Activated CD4-positive, alpha-beta T cell treated with anti-CD3 and anti-CD28 coated beads, Interleukin-2, amount 10 ng/mL, durations not matched to agents 7 days and 5 days (primary cell): ENCODE measurements at regions not wholly inside any gene's neighbourhood (a gene's known extent, or its start where the extent isn't known, plus 50 kb on each side); places are given as distances from the start of the nearest gene placed in this dataset.

Experiments used
- CTCF ChIA-PET: fragments of 350-600 bp; sonication (Branson Sonifier 250); formaldehyde crosslinking; loops from one replicate; lab custom pipeline; 2021; ENCODE audit warnings: antibody characterized with exemption; lab: Charles Lee
- POLR2A ChIA-PET: fragments of 350-600 bp; sonication (Branson Sonifier 250); formaldehyde crosslinking; loops from one replicate; lab custom pipeline; 2021; ENCODE audit warnings: antibody characterized with exemption; lab: Charles Lee
- DNase-seq: peaks from one replicate; pipeline ENCODE4 v3.0.0-alpha.2; 2020
- H3K27ac Mint-ChIP-seq: one replicate; pipeline ENCODE4 v1.8.0; 2021; ENCODE audit warnings: mild to moderate bottlenecking, moderate library complexity, mixed read lengths
- H3K27me3 Mint-ChIP-seq: one replicate; pipeline ENCODE4 v1.8.0; 2021; ENCODE audit warnings: mixed read lengths
- H3K36me3 Mint-ChIP-seq: one replicate; pipeline ENCODE4 v1.8.0; 2021; ENCODE audit warnings: low read depth, mixed read lengths
- H3K4me1 Mint-ChIP-seq: one replicate; pipeline ENCODE4 v1.8.0; 2021; ENCODE audit warnings: mixed read lengths
- H3K4me3 Mint-ChIP-seq: one replicate; pipeline ENCODE4 v1.8.0; 2021; ENCODE audit warnings: mild to moderate bottlenecking, moderate library complexity, mixed read lengths
- H3K9me3 Mint-ChIP-seq: one replicate; pipeline ENCODE4 v1.8.0; 2021; ENCODE audit warnings: mixed read lengths

DNA sequence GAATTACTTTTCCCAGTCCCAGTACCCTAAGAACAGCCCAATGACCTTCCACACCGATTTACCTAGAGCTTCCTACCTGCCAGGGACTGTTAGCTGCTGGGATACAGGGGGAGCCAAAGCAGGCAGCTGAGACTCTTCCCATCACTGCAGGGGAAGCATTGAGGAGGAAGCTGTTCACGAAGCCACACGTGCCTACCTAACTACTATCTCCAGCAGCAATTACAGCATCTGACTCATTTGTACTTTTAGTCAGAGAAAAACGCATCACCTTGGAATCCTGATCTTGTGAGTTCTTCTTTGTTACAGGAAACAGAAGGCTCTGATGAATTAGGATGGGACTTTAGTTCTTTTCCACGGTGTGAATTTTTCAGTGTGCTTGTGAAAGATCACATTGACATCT, 113.7 kb upstream of the DHX40 start:
- Mint-ChIP-seq H3K36me3 (no peaks in the 10 kb centered on the region), H3K27me3 (peaks cover 3% of the 10 kb centered on the region), H3K9me3 (no peaks in the 10 kb centered on the region), H3K27ac (no peak overlapping the region), H3K4me3 (no peak overlapping the region), H3K4me1 (no peaks in the 10 kb centered on the region)
- ChIA-PET POLR2A (no interaction called here), CTCF (interaction anchor here (0.5 to 0.7 kb wide), 3 partner anchors 118 to 145 kb away, joined by 3 to 5 read pairs (median 4); no protein-coding TSS in a partner anchor)
- DNase-seq: no peak

DNA sequence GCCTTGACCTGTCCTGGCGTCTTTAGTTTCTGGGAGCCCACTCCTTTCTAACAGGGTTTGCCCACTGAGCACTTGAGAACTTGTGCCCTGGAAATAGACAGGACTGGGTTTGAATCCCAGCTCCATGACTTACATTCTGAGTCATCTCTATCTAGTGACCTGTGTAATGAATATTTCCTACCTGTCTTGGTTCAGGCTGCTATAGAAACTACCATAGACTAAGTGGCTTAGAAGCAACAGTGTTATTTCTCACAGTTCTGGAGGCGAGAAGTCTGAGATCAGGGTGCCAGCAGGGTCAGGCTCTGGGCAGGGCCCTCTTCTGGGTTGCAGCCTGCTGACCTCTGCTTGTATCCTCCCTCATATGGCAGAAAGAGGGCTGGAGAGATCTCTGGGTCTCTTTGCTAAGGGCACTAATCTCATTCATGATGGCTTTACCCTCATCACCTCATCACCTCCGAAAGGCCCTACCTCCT, 110.7 kb upstream of the DHX40 start:
- ChIA-PET CTCF (interaction anchor here (0.6 to 1.5 kb wide), 2 partner anchors 11 to 94 kb away, joined by 3 read pairs; no protein-coding TSS in a partner anchor), POLR2A (no interaction called here)
- Mint-ChIP-seq H3K27me3 (peaks cover 3% of the 10 kb centered on the region), H3K27ac (no peak overlapping the region), H3K4me1 (no peaks in the 10 kb centered on the region), H3K9me3 (no peaks in the 10 kb centered on the region), H3K4me3 (no peak overlapping the region), H3K36me3 (no peaks in the 10 kb centered on the region)
- DNase-seq: no peak

DNA sequence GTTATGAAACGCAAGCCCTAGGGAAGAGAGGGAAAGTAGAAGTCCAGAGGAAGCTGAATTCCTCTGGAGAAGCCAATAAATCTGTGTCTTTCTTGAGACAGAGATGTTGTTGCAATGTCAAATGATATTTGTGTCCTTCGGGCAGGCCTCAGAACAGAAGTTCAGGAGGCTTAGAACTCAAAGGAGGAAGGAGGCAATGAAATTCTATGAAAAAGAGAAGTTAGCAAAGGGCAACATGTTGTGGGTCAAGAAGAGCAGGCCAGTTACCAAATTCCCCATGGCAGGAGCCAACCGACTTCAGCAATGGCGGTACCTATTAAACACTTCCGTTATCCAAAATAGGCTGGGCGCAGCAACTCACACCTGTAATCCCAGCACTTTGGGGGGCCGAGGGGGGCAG, 109.0 kb upstream of the DHX40 start:
- POLR2A ChIA-PET: no interaction called here
- no peaks in the 10 kb centered on the region for H3K36me3 Mint-ChIP-seq
- no peaks in the 10 kb centered on the region for H3K9me3 Mint-ChIP-seq
- no peak overlapping the region for H3K27ac Mint-ChIP-seq
- H3K4me3 Mint-ChIP-seq: no peak overlapping the region
- CTCF ChIA-PET: interaction anchor here (0.9 kb wide), 1 partner anchor 15 kb away, joined by 3 read pairs; no protein-coding TSS in a partner anchor
- H3K27me3 Mint-ChIP-seq: peaks cover 3% of the 10 kb centered on the region
- H3K4me1 Mint-ChIP-seq: no peaks in the 10 kb centered on the region
- DNase-seq: no peak

DNA sequence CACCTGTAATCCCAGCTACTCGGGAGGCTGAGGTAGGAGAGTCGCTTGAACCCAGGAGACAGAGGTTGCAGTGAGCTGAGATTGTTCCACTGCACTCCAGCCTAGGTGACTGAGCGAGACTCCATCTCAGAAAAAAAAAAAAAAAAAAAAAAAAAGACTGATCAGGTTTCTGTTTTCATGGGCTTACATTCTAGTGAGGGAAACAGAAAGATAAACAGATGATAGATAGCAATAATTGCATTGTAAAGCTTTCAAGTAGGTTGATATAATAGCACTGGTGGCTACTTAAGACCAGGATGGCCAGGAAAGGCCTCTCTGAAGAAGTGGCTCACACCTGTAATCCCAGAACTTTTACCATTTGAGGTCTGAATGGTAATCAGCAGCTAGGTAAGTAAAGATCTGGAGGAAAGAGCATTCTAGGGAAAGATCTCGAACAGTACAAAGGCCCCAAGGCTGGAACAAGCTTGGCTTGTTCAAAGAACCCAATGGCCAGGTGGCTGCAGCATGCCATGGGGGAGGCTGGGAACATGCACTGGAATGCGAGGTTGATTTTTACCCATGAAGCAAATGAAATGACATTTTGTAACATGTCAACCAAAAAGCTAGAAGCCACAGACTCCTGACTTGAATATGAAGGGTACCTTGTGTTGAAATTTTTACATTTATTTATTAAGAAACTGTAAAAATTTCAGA, 108.3 kb upstream of the DHX40 start:
- ChIA-PET POLR2A (no interaction called here), CTCF (interaction anchor here (1.3 kb wide), 1 partner anchor 120 kb away, joined by 3 read pairs; no protein-coding TSS in a partner anchor)
- H3K27ac Mint-ChIP-seq: no peak overlapping the region
- no peaks in the 10 kb centered on the region for H3K4me1 Mint-ChIP-seq
- H3K27me3 Mint-ChIP-seq: peaks cover 3% of the 10 kb centered on the region
- H3K4me3 Mint-ChIP-seq: no peak overlapping the region
- no peaks in the 10 kb centered on the region for H3K9me3 Mint-ChIP-seq
- H3K36me3 Mint-ChIP-seq: no peaks in the 10 kb centered on the region
- no peak for DNase-seq

DNA sequence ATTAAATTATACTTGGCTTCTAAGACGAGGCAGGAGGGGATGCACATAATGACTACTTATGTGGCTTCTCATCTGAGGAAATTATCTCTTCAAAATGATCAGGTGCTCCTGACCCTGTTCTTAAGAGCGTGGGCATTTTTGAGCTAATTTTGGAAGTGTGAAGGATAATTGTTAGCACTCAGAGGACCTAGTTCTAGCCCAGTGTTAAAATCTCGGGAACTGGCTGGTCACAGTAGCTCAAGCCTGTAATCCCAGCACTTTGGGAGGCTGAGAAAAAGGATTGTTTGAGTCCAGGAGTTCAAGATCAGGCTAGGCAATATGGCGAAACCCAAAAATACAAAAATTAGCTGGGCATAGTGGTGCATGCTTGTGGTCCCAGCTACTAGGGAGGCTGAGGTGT, 103.0 kb upstream of the DHX40 start:
- H3K27me3 Mint-ChIP-seq: peaks cover 3% of the 10 kb centered on the region
- no peaks in the 10 kb centered on the region for H3K4me1 Mint-ChIP-seq
- POLR2A ChIA-PET: interaction anchor here (0.7 kb wide), 1 partner anchor 1188 kb away, joined by 7 read pairs; no protein-coding TSS in a partner anchor
- no peaks in the 10 kb centered on the region for H3K36me3 Mint-ChIP-seq
- no peak for DNase-seq
- no peaks in the 10 kb centered on the region for H3K9me3 Mint-ChIP-seq
- no peak overlapping the region for H3K4me3 Mint-ChIP-seq
- CTCF ChIA-PET: interaction anchor here (0.9 kb wide), 1 partner anchor 200 kb away, joined by 3 read pairs; no protein-coding TSS in a partner anchor
- H3K27ac Mint-ChIP-seq: no peak overlapping the region

DNA sequence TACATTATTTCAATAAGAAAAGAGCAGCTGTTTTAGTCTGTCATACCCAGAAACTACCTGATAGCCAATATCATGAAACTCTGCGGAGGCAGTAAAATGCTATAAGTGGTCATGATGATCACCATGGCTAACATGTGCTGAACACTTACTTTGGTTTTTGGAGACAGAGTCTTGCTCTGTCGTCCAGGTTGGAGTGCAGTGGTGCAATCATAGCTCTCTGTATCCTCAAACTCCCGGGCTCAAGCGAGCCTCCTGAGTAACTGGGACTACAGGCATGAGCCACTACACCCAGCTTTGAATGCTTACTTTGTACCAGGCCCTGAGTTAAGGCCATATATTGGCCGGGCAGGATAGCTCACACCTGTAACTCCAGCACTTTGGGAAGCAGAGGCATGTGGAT, 101.2 kb upstream of the DHX40 start:
- POLR2A ChIA-PET: no interaction called here
- Mint-ChIP-seq H3K27ac (no peak overlapping the region), H3K36me3 (no peaks in the 10 kb centered on the region), H3K27me3 (peaks cover 3% of the 10 kb centered on the region), H3K9me3 (no peaks in the 10 kb centered on the region), H3K4me1 (peaks cover 18% of the 10 kb centered on the region), H3K4me3 (no peak overlapping the region)
- no peak for DNase-seq
- CTCF ChIA-PET: interaction anchor here (0.8 kb wide), 1 partner anchor 25 kb away, joined by 4 read pairs; no protein-coding TSS in a partner anchor

DNA sequence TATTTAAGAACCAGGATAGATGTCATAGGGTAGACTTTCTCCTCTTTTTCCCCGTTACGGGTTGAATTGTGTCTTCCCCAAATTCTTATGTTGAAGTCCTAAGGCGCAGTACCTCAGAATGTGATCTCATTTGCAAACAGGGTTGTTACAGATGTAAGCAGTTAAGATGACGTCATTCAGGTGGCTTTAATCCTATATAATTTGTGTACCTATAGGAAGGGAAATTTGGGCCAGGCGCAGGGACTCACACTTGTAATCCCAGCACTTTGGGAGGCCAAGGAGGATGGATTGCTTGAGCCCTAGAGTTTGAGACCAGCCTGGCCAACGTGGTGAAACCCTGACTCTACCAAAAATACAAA, 99.5 kb upstream of the DHX40 start:
- POLR2A ChIA-PET: no interaction called here
- CTCF ChIA-PET: interaction anchor here (0.6 kb wide), 1 partner anchor 461 kb away, joined by 3 read pairs; no protein-coding TSS in a partner anchor

DNA sequence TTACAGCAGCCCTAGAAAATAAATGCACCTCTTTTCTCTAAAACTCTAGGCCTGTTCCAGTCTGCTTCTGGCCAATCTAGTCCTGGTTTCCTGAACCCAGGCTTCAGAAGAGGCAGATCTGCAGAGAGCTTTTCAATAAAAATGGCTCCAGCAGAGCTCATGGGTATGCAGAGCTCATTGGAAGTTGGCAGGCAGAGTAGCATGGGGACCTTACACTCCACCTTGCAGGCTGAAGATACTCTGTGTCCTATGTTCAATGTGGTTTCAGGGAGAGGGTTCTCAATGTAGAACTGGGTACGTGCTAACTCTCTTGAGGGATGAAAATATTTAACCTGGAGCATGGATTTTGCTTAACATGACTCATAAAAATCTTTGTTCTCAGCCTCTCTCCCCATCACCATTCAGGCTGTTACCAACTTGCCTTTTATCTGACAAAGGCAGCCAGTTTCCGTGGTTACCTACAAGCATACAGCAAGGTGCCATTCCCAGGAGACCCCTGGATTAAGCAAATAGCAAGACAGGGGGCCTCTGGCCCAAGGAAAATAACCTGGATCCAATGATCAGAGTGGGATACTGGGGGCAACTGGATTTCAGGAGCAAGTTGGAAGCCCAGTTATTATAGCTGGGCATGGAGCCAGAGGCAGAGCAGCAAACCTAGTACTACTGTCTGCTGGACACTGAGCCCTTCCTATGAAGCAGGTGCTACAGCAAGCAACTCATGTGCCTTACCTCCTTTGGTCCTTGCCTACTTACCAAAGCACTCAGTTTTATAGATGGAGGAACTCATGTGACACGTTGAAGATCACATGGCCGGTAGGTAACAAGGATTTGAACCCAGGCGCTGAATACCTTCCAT, 98.2 kb upstream of the DHX40 start:
- CTCF ChIA-PET: no interaction called here
- Mint-ChIP-seq H3K36me3 (no peaks in the 10 kb centered on the region), H3K4me1 (peaks cover 30% of the 10 kb centered on the region), H3K27ac (no peak overlapping the region), H3K4me3 (no peak overlapping the region), H3K9me3 (no peaks in the 10 kb centered on the region), H3K27me3 (no peaks in the 10 kb centered on the region)
- no peak for DNase-seq
- POLR2A ChIA-PET: no interaction called here

More for the DNA sequence above, 99.5 kb upstream of the DHX40 start:
- Mint-ChIP-seq H3K36me3 (no peaks in the 10 kb centered on the region), H3K9me3 (no peaks in the 10 kb centered on the region), H3K4me1 (peaks cover 26% of the 10 kb centered on the region), H3K4me3 (no peak overlapping the region), H3K27me3 (no peaks in the 10 kb centered on the region), H3K27ac (no peak overlapping the region)
- DNase-seq: no peak

DNA sequence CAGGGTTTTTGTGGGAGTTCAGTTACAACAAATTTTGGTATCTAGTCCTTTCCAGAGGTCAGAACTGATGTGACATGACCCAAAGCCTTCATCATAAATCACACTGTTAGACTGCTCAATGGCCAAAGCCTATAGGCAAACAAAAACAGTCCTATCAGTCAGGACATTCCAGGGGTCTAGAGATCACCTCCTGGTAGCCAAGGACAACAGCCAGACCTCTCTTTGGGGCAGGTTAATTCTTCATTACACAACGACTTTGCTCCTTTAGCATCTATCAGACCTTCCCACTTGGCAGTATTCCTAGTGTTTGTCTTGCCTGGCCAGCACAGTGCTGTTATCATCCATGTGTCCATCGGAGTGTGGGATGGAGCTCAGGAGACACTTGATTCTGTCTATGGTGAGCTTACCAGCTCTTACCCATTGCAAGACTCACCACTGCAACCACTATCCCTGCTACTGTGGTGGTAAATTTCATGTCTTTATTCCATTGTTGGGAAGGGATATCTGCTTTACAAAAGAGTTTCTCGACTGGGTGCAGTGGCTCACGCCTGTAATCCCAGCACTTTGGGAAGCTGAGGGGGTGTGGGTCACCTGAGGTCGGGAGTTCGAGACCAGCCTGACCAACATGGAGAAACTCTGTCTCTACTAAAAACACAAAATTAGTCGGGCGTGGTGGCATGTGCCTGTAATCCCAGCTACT, 95.5 kb upstream of the DHX40 start:
- Mint-ChIP-seq H3K9me3 (no peaks in the 10 kb centered on the region), H3K27ac (no peak overlapping the region), H3K4me1 (peaks cover 30% of the 10 kb centered on the region), H3K36me3 (no peaks in the 10 kb centered on the region), H3K27me3 (no peaks in the 10 kb centered on the region), H3K4me3 (no peak overlapping the region)
- ChIA-PET POLR2A (no interaction called here), CTCF (interaction anchor here (1.1 to 1.3 kb wide), 3 partner anchors 9 to 140 kb away, joined by 3 to 4 read pairs (median 3); no protein-coding TSS in a partner anchor)
- DNase-seq: no peak

DNA sequence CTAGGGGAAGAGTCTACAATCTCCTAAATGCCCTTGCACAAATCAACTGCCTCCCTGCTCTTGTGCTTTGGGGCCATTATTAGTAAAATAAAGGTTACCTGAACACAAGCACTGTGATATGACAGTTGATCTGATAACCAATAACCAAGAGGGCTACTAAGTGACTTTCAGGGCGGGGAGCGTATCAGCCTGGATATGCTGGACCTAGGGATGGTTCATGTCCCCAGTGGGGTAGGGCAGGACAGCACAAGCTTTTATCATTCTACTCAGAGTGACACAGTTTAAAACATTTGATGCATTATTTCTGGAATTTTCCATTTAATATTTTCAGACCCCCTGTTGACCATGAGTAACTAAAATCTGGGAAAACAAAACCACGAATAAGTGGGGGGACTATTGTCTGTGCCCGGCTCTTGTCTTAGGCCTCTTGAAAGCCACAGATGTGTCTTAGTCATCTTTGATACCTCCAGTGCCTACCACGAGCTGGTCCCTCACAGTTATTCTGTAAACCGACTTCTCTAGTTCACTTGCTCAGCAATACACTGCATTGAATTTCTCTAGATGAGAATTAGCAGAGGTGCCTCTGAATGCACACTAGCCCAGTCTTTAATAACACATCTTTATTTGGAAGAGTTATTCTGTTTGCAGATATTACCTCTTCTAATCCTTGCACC, 94.6 kb upstream of the DHX40 start:
- Mint-ChIP-seq H3K27me3 (peaks cover under 1% of the 10 kb centered on the region), H3K36me3 (no peaks in the 10 kb centered on the region), H3K4me1 (peaks cover 30% of the 10 kb centered on the region), H3K4me3 (no peak overlapping the region), H3K9me3 (no peaks in the 10 kb centered on the region), H3K27ac (no peak overlapping the region)
- no peak for DNase-seq
- ChIA-PET POLR2A (no interaction called here), CTCF (interaction anchor here (1.1 to 1.2 kb wide), 2 partner anchors 10 to 16 kb away, joined by 3 read pairs; no protein-coding TSS in a partner anchor)

DNA sequence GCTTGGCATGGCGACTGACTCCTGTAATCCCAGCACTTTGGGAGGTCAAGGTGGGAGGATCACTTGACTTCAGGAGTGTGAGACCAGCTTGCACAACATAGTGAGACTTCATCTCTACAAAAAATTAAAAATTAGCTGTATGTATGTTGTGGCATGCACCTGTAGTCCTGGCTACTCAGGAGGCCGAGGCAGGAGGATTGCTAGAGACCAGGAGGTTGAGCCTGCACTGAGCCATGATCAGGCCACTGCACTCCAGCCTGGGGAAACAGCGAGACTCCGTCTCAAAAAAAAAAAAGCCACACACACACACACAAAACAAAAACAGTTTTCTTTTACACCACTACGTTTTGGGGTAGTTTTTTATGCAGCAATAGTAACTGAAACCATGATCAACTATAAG, 89.0 kb upstream of the DHX40 start:
- ChIA-PET CTCF (no interaction called here), POLR2A (no interaction called here)
- no peak overlapping the region for H3K4me3 Mint-ChIP-seq
- no peaks in the 10 kb centered on the region for H3K9me3 Mint-ChIP-seq
- peaks cover 8% of the 10 kb centered on the region for H3K27me3 Mint-ChIP-seq
- DNase-seq: no peak
- no peak overlapping the region for H3K27ac Mint-ChIP-seq
- no peaks in the 10 kb centered on the region for H3K4me1 Mint-ChIP-seq
- H3K36me3 Mint-ChIP-seq: no peaks in the 10 kb centered on the region

DNA sequence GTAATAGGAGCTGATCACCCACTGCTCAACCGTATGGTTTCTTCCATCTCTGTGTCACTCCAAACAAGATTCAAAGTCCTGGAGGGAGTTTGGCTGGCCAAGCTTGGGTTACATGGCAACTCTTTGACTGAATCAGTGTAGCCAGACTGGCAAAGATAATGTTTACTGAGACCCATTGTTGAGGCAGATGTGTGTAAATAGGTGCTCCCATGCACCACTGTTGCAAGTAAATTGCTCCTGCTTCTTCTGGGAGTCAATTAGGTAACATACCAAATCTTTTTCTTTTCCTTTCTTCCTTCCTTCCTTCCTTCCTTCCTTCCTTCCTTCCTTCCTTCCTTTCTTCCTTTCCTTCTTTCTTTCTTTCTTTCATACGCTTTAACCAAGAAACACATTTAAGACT, 86.3 kb upstream of the DHX40 start:
- ChIA-PET POLR2A (no interaction called here), CTCF (no interaction called here)
- H3K4me3 Mint-ChIP-seq: no peak overlapping the region
- H3K9me3 Mint-ChIP-seq: no peaks in the 10 kb centered on the region
- H3K27me3 Mint-ChIP-seq: peaks cover 10% of the 10 kb centered on the region
- no peaks in the 10 kb centered on the region for H3K36me3 Mint-ChIP-seq
- no peak overlapping the region for H3K27ac Mint-ChIP-seq
- peaks cover 6% of the 10 kb centered on the region for H3K4me1 Mint-ChIP-seq
- no peak for DNase-seq
